ENCODE measurements at regions not wholly inside any gene's neighbourhood (a gene's known extent, or its start where the extent isn't known, plus 50 kb on each side); places are given as distances from the start of the nearest gene placed in this dataset.
"Not testable (repeated sequence)": the region's sequence is repeated elsewhere in the genome, so short reads cannot be mapped to it uniquely, and the experiment has no call there.

GRCh38 chr2:35548171-35548570 is 807.4 kb upstream of the CRIM1 start:
- DNase-seq (ENCODE audit: low spot score): no peak

GRCh38 chr2:35545301-35545700 is 810.3 kb upstream of the CRIM1 start:
- no peak for DNase-seq (ENCODE audit: low spot score)

- no peak for DNase-seq (ENCODE audit: low spot score)
Measured at GRCh38 chr2:35538796-35539195, 816.8 kb upstream of the CRIM1 start.

- DNase-seq (ENCODE audit: low spot score): no peak
Measured at GRCh38 chr2:35530615-35531135, 824.9 kb upstream of the CRIM1 start.

GRCh38 chr2:35526741-35527140 is 828.8 kb upstream of the CRIM1 start:
- DNase-seq (ENCODE audit: low spot score): no peak

- no peak for DNase-seq (ENCODE audit: low spot score)
Measured at GRCh38 chr2:35522450-35522849, 833.1 kb upstream of the CRIM1 start.

GRCh38 chr2:35510636-35511035 is 844.9 kb upstream of the CRIM1 start:
- DNase-seq (ENCODE audit: low spot score): no peak

GRCh38 chr2:35508601-35509000 is 847.0 kb upstream of the CRIM1 start:
- DNase-seq (ENCODE audit: low spot score): no peak

- no peak for DNase-seq (ENCODE audit: low spot score)
Measured at GRCh38 chr2:35504419-35504818, 851.2 kb upstream of the CRIM1 start.

GRCh38 chr2:35503738-35504199 is 851.8 kb upstream of the CRIM1 start:
- DNase-seq (ENCODE audit: low spot score): no peak

- no peak for DNase-seq (ENCODE audit: low spot score)
Measured at GRCh38 chr2:35503311-35503710, 852.3 kb upstream of the CRIM1 start.

- DNase-seq (ENCODE audit: low spot score): no peak
Measured at GRCh38 chr2:35501076-35501475, 854.5 kb upstream of the CRIM1 start.

GRCh38 chr2:35496022-35496421 is 859.6 kb upstream of the CRIM1 start:
- DNase-seq (ENCODE audit: low spot score): no peak

GRCh38 chr2:35495182-35495581 is 860.4 kb upstream of the CRIM1 start:
- DNase-seq (ENCODE audit: low spot score): no peak

- not testable (repeated sequence) for DNase-seq (ENCODE audit: low spot score)
Measured at GRCh38 chr2:35478121-35478520, 877.5 kb upstream of the CRIM1 start.

- DNase-seq (ENCODE audit: low spot score): no peak
Measured at GRCh38 chr2:35468245-35468644, 887.3 kb upstream of the CRIM1 start.

- no peak for DNase-seq (ENCODE audit: low spot score)
Measured at GRCh38 chr2:35463805-35464596, 891.6 kb upstream of the CRIM1 start.

GRCh38 chr2:35462226-35462998 is 893.2 kb upstream of the CRIM1 start:
- no peak for DNase-seq (ENCODE audit: low spot score)

GRCh38 chr2:35461406-35461805 is 894.2 kb upstream of the CRIM1 start:
- no peak for DNase-seq (ENCODE audit: low spot score)

GRCh38 chr2:35454966-35455638 is 900.5 kb upstream of the CRIM1 start:
- no peak for DNase-seq (ENCODE audit: low spot score)

- DNase-seq (ENCODE audit: low spot score): no peak
Measured at GRCh38 chr2:35447821-35448220, 907.8 kb upstream of the CRIM1 start.

GRCh38 chr2:35447215-35447614 is 908.4 kb upstream of the CRIM1 start:
- DNase-seq (ENCODE audit: low spot score): no peak

- DNase-seq (ENCODE audit: low spot score): no peak
Measured at GRCh38 chr2:35443087-35443486, 912.5 kb upstream of the CRIM1 start.

Data from CD4-positive, alpha-beta T cell treated with Interleukin-6 at 100 ng/mL for 8 hours (primary cell).